DMS79 treated with DMSO at 0.1 percent for 48 hours (cell line): ENCODE measurements at regions not wholly inside any gene's neighbourhood (a gene's known extent, or its start where the extent isn't known, plus 50 kb on each side); places are given as distances from the start of the nearest gene placed in this dataset.

Source experiments
- DNase-seq: peaks from one replicate; lab custom pipeline; 2025; lab: John Stamatoyannopoulos, UW

DNA sequence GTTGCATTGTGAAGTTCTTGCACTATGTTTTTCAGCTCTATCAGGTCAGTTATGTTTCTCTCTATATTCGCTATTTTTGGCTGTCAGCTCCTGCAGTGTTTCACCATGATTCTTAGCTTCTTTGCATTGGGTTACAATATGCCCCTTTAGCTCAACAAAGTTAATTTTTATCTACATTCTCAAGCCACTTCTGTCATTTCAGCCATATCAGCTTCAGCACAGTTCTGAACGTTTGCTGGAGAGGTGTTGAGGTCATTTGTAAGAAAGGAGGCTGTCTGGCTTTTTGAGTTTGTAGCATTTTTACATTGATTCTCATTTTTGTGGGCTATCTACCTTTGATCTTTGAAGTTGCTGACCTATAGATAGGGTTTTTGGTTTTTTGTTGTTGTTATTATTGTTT is 573.2 kb upstream of the RGS18 start:
- DNase-seq: no peak

DNA sequence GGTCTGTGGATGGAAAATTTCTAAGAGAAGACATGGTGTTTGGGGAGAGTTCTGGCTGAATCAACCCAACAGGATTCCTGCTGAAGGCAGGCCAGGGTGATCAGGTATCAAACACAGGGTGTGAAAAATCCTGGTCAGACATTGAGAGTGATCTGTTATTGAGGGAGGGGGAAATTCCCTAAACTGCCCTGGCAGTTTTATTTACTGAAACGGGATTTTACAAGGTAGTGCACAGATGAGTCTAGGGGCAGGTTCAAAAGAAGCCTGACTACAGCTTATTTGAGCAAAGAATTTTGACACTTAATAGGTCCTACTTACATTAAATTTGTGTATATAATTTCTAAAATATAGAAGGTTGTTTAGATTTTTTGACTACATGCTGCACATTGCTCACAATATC is 569.4 kb upstream of the RGS18 start:
- DNase-seq: no peak

DNA sequence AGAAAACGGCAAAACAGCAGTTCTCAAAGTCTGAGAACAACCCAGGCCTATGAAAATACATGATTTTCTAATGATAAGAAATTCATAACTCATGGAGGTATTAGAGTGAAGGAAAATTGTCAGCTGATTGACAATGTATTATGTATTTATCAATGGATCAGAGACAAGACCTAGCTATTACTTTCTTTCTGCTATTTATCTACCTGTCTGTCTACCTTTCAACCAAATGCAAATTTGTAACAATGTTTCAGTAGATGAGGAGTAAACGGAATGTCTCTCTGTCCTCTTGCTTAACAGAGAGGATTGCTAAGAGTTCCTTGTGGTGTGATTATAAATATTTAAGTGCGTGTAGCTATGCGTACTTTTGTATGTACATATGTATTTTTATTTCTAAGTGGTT is 568.7 kb upstream of the RGS18 start:
- no peak for DNase-seq

DNA sequence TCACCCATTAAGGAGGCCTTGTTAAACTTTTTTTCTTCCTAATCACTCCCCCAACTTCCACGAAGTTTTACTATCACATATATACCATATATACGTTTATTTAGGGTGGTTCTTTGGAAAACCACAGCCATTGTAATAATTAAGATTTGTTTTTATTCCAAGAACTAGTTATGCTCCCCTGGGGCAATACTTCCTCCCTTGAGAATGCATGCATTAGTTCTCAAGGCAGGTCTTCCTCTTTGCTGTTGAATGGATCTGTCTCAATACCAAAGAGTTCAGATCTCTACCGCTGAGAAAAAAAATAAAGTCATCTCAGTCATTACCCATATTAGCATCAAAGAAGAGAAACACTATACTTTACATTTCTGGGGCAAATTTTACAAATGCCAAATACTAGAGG is 567.7 kb upstream of the RGS18 start:
- DNase-seq: no peak

DNA sequence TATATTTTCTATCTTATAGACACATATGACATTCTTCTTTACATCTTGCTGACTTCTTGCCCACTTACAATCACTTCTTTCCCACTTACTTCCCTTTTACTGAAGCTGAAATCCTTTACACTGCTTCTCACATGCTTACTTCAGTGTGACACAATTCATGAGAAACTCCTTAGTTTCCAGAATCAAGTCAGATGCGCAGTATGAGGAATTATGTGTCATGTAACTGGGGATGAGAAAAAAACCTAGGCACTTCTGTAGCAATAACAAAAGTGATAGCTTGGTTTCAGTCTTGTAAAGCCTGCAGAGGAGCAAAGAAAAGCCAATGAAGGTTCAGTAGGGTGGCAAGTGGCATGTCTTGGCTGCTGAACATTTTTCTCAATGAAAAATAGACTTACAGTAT is 566.2 kb upstream of the RGS18 start:
- DNase-seq: no peak

DNA sequence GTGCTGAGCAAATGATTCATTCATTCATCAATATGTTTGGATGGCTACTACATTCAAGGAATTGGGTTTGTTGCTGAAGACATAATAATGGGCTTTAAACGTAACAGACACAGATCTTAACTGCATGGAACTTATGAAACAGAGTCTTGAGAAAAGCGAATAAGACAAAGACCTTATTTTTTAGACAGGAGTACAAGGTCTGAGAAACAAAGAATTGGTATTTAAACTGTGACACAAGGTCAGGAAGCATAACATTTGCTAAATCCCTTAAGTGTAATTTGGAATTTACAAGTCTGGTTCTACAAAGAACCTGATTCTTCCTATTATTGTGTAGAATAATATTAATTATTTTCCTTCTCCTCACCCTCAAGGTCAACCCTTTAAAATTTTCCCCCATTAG is 565.4 kb upstream of the RGS18 start:
- no peak for DNase-seq

DNA sequence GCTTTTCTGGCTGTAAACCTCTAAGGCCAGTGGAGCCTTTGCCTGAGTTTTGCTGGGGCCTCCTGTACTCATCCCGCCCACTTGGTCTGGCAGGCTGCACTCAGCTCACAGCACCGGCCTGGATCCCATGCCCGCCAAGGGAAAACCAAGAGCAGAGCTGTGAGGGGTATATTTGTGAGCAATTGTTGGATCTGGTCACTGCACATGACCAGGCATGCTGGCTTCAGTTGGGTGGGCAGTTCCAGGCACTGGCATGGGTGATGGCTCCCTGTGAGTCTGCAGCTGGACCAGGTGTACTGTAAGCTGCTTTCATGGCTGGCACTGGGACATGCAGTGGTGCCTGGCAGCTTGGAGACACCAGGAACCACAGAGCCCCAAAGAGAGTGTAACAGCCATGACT is 563.1 kb upstream of the RGS18 start:
- DNase-seq: no peak

DNA sequence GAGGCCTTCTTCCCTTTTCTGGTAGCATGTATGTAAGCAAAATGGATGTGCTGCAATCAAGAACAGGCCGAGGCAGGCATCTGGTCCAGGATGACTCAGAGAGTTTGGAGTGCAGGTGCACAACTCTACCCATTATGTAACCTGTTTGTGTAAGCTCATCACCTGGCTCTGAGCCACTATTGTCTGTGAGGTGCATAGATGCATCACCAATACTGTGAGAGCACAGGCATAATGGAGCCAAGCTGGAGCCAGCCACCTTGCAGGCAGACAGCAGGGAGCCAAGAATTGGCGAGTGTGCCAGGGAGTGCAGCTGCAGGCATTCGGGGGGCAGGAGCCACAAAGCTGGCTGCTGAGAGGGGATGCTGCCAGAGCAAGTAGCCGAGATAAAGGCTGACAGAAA is 549.9 kb upstream of the RGS18 start:
- no peak for DNase-seq

DNA sequence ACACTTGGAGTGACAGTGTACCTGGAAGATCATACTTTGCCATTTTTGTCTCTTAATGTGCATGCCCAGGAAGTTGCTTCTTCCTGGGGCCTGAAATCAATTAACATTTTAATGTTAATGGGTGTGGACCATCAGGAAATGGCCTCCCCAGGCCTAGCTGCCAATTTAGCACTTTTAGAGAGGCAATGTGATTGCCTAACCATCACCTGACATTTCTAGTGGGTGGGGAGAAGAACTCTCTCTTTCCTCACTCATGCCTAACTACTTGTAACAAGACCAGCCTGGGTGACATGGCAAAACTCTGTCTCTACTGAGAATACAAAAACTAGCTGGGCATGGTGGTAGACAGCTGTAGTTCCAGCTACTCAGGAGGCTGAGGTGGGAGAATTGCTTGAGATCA is 549.0 kb upstream of the RGS18 start:
- DNase-seq: no peak

DNA sequence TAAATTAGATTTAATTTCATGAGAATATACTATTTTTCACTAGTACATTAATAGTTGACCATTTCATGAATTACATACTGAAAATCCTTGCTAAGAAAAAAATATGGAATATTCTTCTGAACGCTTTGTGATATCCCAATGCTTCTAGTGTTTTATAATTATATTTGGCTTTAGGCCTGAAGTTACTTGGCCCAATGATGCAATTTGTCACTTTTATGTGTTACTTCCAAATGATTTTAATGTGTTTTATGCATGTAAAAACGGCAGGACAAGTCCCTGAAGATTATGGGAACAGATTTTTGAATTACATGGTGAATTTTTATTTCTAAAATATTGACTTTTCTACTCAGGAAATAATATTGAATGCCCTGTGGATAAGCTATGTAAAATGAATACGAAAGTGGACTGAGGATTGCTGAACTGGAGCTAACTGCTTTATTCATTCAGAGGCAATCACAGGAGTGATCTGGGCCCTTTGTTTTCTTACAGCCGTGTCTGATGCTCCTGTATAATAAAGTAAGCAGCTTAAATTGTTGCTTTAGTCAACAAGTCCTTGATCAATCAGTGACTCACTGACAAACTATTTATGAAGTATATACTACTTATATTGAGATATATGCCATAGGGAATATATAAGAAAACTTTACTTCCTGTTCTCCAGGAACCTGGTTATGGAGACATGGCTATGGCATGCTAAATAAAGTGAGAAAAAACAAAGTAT is 543.0 kb upstream of the RGS18 start:
- no peak for DNase-seq

DNA sequence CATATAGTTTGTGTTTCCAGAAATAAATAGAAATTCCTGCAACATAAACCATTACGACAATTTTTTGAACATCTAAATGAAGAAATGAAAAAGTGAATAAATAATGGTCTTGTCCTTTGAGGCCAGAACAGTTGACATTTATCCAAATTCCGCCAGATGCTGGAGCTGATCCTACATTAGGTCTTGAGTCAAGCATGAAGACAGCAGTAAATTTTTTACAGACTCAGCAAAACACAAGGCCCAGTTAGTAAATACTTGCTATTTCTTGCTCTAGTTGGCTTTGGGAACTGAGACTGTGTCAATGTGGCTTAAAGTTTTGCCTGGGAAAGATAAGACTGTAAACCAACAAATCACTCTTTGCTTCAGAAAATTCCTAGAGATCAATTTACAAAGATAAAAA is 540.1 kb upstream of the RGS18 start:
- no peak for DNase-seq

DNA sequence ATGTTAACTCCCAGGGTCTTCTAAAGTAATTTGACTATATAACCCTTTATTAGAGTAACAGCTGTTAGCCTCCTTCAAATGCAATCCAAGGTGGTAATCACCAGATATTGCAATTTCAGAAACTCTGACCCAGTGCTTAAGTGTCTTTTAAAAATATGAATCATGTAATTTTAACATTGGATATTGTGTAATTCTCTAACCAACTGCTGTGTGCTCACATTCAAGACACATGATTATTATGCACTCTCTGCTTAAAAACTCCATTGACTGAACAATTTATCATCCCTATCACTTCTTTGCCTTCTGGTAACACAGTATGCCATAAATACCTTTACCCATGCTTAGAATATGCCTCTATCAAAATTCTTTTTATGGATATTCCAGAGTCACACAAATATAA is 537.4 kb upstream of the RGS18 start:
- no peak for DNase-seq

DNA sequence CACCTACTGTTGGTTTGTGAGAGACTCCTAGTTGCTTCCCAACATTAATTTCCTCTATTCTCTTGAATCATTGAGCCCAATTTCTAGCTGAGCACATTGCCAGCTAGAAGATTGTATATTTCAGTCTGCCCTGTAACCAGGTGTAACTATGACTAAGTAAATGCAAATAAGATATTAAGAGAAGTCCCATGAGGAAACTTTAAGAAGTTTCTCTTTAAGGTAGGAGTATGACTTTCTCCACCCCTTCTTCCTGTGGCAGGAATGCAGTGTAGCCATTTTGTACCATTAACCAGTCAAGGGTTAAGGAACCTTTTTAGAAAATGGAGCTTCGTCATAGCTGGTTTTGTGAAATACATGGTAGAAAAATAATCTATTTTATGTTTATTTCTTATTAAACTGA is 534.2 kb upstream of the RGS18 start:
- no peak for DNase-seq

DNA sequence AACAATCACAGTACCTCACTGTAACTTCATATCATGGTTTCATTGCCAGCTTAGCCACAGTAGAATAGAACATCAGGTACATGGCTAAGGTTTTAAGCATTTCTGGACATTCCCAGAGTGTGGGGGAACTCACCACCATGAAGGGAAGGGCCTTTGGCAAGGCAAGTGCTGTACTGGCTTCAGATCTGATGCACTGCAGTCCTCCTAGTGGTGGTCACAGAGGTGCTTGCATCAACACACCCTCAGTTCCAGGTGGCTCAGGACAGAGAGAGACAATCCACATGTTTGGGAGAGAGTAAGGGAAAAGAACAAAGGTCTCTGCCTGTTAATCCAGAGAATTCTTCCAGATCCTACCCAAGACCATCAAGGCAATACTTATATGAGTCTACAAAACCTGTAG is 528.4 kb upstream of the RGS18 start:
- no peak for DNase-seq

DNA sequence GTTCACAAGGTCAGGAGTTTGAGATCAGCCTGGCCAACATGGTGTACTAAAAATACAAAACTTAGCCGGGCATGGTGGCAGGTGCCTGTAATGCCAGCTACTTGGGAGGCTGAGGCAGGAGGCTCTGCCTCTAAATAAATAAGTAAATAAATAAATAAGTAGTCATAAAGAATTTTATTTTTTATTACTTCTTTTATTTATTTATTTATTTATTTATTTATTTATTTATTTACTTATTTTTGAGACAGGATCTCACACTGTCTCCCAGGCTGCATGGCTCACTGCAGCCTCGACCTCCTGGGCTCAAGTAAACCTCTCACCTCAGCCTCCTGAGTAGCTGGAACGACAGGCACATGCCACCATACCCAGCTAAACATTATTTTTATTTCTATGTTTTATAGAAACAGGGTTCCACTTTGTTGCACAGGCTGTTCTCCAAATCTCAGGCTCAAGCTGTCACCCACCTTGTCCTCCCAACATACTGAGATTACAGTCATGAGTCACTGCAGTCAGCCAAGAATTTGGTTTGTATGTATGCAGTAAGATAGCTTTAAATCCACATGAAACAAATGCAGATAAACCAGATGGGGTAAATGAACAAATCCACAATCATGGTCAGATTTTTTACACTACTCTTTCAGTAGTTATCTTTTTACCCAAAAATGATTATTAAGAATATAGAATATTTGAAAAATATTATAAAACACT is 523.3 kb upstream of the RGS18 start:
- DNase-seq: no peak

DNA sequence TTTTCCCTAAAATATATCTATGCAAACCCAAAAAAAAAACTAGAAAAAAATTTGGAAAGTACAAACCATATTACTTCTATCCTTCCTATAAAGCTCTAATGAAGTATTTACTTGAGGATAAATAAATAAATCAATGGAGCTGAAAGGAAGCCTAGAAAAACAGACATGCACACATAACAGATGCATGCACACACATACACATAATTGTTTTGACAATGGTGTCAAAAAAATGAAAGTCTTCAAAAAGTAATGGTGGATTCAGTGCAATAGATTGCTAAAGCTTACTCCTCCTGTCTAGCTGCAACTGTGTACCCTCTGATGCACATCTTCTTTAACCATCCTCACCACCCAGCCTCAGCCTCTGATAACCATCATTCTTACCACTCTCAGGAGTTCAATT is 521.9 kb upstream of the RGS18 start:
- DNase-seq: no peak

DNA sequence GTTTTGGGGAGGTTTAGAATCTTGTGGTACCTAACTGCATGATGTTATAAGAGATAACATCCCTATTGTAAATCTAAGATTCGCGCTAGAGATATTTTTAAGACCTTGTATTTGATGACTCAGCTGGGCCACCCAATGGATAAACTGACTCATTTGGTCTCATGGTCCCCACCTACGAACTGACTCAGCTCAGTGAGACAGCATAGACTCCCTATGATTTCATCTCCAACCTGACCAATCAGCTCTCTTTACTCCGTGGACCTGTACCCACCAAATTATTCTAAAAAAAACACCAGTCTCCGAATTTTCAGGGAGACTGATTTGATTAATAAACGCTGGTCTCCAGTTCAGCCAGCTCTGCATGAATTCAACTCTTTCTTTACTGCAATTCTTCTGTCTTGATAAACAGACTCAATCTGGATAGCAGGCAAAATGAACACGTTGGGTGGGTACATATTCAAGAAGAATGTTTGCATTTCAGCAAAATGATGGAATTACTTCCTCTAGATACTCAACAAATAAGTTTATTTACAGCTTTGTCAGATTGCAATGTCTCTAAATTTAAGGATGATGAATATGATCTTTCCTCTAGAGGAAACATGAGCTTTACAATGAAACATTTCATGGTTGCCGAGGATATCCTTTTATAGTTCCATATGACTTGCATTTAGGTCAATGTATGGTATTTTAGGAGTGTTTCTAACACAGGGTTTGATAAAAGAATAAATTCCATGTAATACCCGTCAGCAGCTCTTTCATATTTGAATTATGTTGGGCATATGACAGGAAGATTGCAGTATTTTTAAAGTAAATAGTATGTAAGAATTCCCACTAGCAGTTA is 516.6 kb upstream of the RGS18 start:
- no peak for DNase-seq

DNA sequence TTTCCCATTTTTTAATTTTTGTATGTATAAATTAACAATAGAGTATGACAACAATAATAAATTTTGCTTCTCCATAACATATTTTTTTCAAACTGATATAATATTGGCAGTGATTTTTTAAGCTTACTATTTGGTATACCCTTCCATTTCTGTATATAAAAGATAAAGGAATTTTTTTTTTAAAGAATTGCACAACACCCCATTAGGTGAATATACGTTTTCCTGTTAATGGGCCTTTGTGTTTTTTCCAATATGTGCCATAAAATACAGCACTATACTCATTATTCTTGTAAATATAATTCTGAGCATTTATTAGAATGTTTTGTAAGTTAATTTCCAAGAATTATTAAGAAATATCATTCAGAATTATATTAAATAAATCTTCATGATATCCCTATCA is 515.2 kb upstream of the RGS18 start:
- DNase-seq: no peak

DNA sequence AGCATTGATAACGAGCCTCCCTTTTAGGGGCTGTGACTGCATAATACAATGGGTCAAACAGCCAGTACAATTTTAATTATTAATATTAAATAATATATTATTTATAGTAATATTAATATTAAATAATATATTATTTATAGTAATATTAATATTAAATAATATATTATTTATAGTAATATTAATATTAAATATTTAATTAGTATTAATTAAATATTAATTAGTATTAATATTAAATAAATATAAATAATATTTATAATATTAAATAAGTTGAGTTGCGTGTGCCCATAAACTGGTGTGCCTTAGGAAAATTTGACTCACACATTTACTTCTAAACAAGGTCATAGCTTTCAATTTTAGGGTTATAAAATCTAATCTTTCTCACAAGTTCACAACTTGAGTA is 509.3 kb upstream of the RGS18 start:
- no peak for DNase-seq

DNA sequence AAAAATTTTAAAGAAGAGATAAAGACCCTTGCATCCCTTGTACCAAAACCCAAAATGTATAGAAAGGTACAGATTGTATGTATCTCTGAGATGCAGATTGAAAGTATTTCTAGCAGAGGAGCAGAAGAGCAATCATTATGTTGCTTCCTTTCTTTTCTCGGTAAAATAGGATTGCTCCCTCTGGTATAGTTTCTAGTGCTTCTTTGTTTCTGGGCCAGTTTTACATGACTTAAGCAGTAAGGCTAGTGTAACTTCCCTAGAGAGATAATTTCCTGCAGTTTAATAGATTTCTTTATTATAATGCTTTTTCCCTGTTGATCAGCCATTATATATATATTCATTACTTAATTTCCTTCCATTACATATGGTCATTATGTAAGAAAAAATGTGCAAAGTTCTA is 496.2 kb upstream of the RGS18 start:
- no peak for DNase-seq

DNA sequence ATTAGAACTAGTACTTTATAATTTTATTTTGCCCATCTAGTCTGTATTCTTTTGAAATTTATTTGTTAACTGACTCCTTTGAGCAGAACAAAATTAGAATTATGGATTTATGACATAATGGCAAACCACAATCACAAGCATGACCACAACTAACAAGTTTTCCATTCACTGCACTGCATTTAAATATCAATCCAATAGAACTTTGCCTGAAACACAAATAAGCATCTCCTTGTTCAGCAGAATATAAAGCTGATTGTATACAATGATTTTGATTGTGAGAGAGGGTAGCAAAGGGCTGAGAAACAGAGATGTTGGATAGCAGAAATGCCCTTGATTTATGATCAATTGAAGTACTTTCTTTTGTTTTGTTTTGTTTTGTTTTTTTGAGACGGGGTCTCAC is 495.5 kb upstream of the RGS18 start:
- DNase-seq: no peak

DNA sequence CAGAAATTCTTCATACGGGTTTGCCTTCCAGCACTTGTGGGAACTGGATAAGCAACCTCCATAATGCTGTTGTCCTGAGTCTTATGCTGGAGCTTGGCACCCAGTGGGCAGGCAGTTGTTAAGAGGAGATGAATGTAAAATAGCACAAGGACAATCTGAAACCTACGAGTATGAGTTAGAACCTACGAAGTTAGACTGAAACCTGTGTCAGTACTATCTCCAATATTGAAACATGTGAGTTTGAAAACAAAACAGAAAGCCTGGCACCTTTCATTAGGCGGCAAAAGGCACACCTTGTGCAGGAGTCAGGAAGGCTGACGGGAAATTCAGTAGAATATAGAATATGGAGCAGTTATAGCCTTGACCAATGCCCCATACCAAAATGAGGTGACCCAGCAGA is 489.7 kb upstream of the RGS18 start:
- no peak for DNase-seq

DNA sequence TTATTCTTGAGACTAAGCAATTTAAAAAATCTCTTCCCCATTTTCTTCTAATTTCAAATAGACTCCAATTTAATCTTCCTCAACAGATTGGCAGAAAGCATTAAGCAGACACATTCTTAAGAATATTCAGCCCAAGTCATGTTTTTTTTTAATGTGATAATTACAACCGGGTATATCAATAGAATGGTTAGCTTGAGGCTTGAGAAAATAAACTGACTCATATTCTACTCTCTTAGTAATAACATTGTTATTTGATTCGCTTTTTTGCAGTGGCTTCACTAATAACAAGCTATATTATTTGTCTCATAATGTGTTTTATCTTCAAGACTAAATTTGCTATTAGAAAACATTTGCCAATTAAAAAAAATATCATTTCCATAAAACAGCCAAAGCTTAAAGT is 488.6 kb upstream of the RGS18 start:
- no peak for DNase-seq
